LoVo (cell line): ENCODE measurements at regions not wholly inside any gene's neighbourhood (a gene's known extent, or its start where the extent isn't known, plus 50 kb on each side); places are given as distances from the start of the nearest gene placed in this dataset.

ENCODE experiments used
- DNase-seq: peaks from one replicate; pipeline ENCODE4 v3.0.0-alpha.2; 2016; ENCODE audit warnings: low spot score

- no peak for DNase-seq
Measured at GRCh38 chr2:146267093-146267492, 1577.7 kb upstream of the ACVR2A start.

DNA sequence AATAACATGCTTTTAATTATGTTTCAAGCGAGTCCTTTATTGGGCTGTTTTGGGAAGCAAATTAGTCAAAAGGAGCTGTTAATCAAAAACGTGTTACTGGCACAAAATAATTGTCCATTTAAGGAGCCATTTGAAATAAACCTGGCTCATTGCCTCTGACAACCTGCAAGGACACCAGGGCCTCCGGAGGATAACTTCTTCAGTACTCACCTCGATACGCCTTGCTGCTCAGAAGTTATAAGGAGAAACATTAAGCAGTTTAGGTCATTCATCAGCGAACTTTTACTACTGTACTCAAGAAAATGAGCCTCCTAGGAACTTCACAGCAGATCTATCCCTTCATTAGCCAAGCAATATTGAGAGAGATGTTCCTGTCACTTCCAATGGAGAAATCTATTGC is 1579.2 kb upstream of the ACVR2A start:
- DNase-seq, result no peak

GRCh38 chr2:146262606-146263005 is 1582.2 kb upstream of the ACVR2A start:
- no peak for DNase-seq

DNA sequence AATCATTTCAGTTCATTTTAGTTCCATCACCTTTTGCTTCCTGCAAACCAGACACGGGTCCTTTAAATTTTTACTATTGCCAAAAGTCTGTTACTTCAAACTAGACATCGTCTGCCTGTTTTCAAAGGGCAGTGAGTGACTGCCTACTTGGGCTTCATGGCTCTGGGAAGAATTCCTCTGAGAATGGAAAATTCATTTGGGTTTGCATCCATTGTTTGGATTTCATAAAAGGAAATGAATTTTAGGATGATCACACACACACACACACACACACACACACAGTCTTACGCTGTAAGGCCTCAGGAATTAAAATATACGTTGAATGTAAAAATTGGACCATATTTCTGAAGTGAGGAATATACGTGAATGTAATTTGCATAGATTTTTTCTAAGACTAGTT is 1584.3 kb upstream of the ACVR2A start:
- no peak for DNase-seq

- DNase-seq, result no peak
Measured at GRCh38 chr2:146259816-146260215, 1585.0 kb upstream of the ACVR2A start.

DNA sequence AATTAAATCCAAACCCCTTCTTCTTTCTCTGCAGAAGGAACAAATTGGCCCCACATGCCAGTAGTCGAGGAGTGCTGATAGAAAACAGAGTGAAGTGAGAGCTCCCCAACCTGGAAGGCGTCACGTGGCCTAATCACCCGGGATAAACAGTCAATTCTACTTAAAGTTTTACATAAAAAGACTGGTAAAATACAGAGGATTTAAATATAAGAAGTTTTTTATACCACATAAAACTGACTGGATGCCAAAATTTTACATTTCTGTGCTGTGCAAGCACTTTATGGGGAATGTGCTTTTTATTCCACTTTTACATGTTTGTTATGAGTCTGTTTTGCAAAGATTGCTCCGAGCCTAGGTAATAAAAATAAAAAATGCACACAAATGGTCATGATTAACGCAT is 1586.8 kb upstream of the ACVR2A start:
- DNase-seq, result no peak

GRCh38 chr2:146252119-146252518 is 1592.7 kb upstream of the ACVR2A start:
- DNase-seq, result no peak

GRCh38 chr2:146251328-146251727 is 1593.5 kb upstream of the ACVR2A start:
- no peak for DNase-seq

GRCh38 chr2:146246736-146247523 is 1597.9 kb upstream of the ACVR2A start:
- no peak for DNase-seq

- DNase-seq, result no peak
Measured at GRCh38 chr2:146246002-146246735, 1598.7 kb upstream of the ACVR2A start.

DNA sequence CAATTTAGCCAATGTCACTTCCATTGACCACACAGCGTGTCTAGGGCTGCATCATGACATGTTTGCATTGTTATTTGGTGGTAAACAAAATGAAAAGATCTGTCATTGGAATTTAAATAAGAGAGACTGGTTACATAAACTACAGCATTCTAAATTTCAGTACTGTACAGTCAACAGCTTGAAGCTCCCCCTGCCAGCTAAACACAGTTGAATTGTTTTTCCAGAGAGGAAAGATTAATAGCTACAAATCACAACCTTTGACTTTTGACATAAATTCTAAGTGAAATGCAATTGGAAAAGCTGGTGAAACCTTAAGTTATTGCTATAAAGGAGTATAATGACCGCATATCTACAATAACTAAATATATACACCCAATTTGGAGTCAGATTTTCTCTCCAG is 1600.0 kb upstream of the ACVR2A start:
- no peak for DNase-seq

DNA sequence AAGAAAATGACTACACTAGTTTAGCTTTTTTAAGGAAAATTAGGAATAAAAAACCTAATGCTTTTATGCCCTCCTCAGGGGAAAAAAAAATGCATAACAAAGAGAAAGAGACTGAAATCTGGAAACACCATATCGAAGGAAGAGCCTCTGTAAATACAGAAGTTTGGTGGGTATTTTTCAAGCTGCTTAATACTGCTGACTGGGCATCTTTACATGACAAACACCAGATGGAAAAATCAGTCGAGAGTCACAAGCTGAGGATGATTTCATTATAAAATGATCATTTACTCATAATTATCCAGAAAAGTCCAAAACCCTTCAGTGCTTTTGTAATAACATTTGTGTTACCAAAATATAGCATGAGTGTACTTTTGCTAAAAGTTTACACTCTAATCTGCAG is 1600.7 kb upstream of the ACVR2A start:
- DNase-seq, result no peak

DNA sequence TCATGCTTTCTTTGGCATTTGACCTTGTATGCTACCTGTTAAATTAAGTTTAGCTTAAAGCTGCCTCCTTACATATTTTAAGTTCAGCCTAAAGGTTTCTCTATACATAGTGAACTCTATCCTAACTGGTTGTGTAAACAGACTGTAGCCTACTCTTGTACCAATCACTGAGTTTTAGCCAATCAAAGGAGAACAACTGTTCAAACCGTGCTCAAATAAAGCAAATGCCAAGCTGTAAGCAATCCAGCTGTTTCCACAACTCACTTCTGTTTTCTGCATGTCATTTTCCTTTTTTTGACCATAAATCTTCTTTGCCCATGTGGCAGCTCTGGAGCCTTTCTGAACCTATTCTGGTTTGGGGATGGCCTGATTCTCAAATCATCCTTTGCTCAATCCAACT is 1603.8 kb upstream of the ACVR2A start:
- DNase-seq, result no peak

GRCh38 chr2:146240391-146240790 is 1604.4 kb upstream of the ACVR2A start:
- no peak for DNase-seq

GRCh38 chr2:146239392-146240135 is 1605.3 kb upstream of the ACVR2A start:
- DNase-seq, result no peak

DNA sequence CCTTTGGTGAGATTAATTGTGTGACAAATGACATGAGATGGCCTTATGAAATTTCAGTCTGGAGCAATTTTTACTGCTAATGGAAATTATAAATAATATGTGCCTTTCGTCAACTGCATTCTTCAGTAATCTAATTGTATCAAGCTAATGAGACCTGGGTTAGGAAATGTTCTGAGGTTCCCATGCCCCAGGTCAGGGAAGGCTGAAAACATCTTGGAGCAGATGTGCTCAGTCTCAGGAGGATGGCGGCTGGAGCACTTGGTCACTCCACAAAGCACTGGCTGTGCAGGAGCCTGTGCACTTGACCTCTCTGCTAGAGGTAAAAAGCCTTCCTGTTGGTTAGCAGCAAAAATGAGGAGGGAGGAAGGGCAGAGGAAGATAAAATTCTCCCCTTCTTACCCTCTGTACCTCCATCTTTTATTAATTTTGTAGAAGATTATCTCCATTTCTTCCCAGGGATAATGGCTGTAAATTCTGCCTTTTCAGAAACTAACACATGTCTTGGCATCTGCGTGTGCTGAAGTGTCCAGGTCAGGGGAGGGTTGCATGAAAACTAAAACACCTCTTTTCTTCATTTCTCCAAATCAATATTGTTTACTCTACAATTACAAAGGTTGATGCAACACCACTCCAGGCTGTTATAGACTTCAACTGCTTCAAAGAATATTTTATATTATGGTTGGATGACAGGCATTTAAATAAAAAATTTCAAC is 1606.4 kb upstream of the ACVR2A start:
- DNase-seq, result no peak

DNA sequence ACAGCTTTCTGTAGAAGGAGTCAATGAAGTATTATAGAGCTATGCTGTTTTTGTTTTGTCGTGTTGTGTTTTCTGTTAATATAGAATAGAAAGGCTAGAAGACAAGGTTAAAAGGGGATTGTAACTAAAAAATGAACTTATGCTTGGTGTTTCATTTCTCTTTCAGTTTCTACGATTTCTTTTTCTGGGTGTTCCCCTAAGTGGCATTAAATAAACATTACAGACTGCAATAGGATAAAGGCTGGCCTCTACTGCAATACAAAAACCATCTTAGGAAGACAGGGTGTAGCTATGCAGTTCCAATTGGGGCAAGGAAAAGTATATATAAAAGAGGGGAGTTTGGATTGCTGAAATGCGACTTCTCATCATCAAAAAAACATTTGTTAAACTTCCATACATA is 1609.7 kb upstream of the ACVR2A start:
- no peak for DNase-seq

DNA sequence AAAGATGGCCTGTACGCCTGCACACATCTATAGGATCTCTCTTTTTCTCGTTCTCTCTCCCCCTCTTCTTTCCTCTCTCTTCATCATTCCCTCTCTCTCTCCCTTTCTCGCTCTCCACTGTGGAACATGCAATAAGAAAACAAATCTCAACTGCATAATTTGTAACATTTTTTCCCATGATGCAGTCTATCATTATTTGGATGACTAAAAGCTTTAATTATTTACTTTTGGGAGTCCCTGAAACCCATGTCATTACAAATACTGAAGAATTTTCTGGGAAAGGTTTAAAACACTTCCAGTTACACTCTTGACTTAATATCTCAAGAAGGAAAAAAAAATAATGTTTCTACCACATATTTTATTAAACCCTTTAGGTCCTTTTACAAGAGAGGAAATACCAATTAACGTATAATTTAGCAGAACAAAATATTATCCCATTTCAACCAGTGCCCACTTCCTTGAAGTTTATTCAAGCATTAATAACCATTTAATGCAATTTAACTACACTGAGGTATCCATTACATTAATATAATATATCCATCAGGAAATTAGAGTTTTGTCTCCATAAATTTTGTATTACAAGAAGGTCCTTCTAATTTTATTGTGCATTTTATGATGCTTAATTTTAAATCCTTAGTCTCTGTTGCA is 1615.2 kb upstream of the ACVR2A start:
- no peak for DNase-seq

DNA sequence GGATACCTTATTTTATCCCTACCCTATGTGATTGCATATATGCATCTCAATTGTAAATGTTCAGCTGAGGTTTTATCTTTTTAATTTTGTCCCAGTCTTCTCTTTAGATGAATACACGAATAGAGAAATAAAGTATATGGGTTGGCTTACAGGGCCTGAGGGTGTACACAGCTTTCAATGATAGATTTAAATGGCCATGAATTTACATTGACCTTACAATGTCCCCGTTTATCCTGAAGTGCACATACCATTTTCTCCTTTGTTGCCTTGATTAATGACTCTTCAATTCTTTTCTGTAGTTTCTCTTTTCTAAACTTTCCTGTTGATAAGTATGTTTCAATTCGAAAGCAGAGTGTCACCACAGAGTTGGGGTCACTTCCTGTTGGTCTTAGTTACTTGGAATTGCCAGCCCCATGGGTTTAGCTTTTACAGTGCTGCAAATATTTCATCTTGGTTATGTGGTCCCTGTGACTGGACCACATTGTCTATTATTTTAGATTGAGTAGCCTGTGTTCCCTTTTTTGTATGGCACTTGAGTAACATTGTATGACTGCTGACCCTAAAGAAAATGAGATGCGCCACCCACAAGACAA is 1616.3 kb upstream of the ACVR2A start:
- no peak for DNase-seq

GRCh38 chr2:146228020-146228393 is 1616.8 kb upstream of the ACVR2A start:
- no peak for DNase-seq
